Ovary (tissue), 7 donors: ENCODE measurements at regions not wholly inside any gene's neighbourhood (a gene's known extent, or its start where the extent isn't known, plus 50 kb on each side); places are given as distances from the start of the nearest gene placed in this dataset.
"Not testable (repeated sequence)": the region's sequence is repeated elsewhere in the genome, so short reads cannot be mapped to it uniquely, and the experiment has no call there.

Experiments
- DNase-seq, 5 donors: peaks; one replicate each; pipeline ENCODE4 v3.0.0-alpha.2; 2019 to 2020
- H3K27ac ChIP-seq, 2 donors: fragments of 200-600 bp; one replicate each; pipeline versions ENCODE4 v1.5.1 to v1.8.0; 2019 to 2022
- H3K27me3 ChIP-seq: fragments of 200-600 bp; one replicate; pipeline ENCODE4 v1.8.0; 2022
- H3K36me3 ChIP-seq: fragments of 200-600 bp; sonication (generic); one replicate; pipeline ENCODE4 v1.5.1; 2019
- H3K4me1 ChIP-seq: one replicate; pipeline ENCODE4 v1.8.1; 2013; ENCODE audit warnings: mild to moderate bottlenecking, moderate library complexity; ENCODE audit not compliant: insufficient read depth
- H3K4me3 ChIP-seq: fragments of 200-600 bp; sonication (generic); one replicate; pipeline ENCODE4 v1.5.1; 2017
- H3K9me3 ChIP-seq, 2 donors: fragments of 200-600 bp in 1 of 2; sonication (generic) in 1 of 2; one replicate each; pipeline versions ENCODE4 v1.5.1 to v1.8.1; 2013 to 2019; ENCODE audit warnings: mild to moderate bottlenecking in 1 of 2, moderate library complexity in 1 of 2
- EP300 ChIP-seq: sonication (generic); formaldehyde crosslinking; IDR thresholded peaks from one replicate; pipeline ENCODE4 v1.6.1; 2017; ENCODE audit warnings: antibody characterized with exemption
- POLR2A ChIP-seq: fragments of 450-650 bp; IDR thresholded peaks from one replicate; pipeline ENCODE4 v1.6.1; 2017; ENCODE audit warnings: antibody characterized with exemption, mild to moderate bottlenecking, moderate library complexity
- WGBS, 3 donors: extraction: QIAGEN DNeasy Blood & Tissue Kit in 1 of 3; methylation state at CpG; one replicate each; pipeline versions ENCODE4 v1.1.5 to v1.1.7; 2013 to 2017; 5-methylcytosine and 5-hydroxymethylcytosine counted together
- intact Hi-C, 4 donors: fragments of 100-400 bp; cut with DNase I; formaldehyde crosslinking; loops; one replicate each; pipeline versions ENCODE4 v1.11.0 to v1.15.1; 2022 to 2023
- TF ChIP-seq, protein P1 (sequence below), 3 donors: fragments of 450-650 bp in 2 of 3; fragments of 200-600 bp in 1 of 3; IDR thresholded peaks; one replicate each; pipeline versions ENCODE4 v1.5.1 to v1.8.0; 2016 to 2022; ENCODE audit warnings: antibody characterized with exemption in 3 of 3, mild to moderate bottlenecking in 1 of 3
- donor health status: DM: no; HTN: no; CAD: no; lungs with moderate emphysema.
- donor health status: DM: no; HTN: no; CAD: no.
- donor health status: Bipolar disorder and iron deficiency.
- donor health status: DM: no; HTN: no; CAD: no.
- donor health status: DM: yes; HTN: yes; CAD: no.

DNA sequence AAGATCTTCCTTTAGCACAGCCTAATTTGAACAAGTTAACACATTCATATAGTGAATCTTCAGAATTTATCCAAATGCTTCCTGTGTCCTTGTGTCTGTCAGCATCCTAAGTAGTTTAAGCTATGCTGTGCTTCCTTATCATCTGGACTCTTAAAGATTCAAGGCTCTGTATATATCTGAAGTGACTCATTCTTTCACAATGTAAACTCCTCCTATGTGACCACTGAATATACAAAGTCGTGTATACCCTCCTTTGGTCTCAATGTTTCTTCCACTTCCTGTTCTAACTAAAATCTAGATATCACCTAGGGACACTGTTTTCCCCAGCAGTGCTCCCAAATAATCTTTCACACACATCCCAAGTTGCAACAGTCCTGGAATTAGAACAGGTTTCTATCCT lies 935.7 kb upstream of the NUDT12 start:
- H3K27ac ChIP-seq: no peak overlapping the region
- H3K4me1 ChIP-seq: no peaks in the 10 kb centered on the region
- no peaks in the 10 kb centered on the region for H3K36me3 ChIP-seq
- no peak overlapping the region for H3K4me3 ChIP-seq
- H3K27me3 ChIP-seq: peaks cover 3% of the 10 kb centered on the region
- TF ChIP-seq EP300: no peak
- TF ChIP-seq POLR2A: no peak
- TF ChIP-seq, protein P1, sequence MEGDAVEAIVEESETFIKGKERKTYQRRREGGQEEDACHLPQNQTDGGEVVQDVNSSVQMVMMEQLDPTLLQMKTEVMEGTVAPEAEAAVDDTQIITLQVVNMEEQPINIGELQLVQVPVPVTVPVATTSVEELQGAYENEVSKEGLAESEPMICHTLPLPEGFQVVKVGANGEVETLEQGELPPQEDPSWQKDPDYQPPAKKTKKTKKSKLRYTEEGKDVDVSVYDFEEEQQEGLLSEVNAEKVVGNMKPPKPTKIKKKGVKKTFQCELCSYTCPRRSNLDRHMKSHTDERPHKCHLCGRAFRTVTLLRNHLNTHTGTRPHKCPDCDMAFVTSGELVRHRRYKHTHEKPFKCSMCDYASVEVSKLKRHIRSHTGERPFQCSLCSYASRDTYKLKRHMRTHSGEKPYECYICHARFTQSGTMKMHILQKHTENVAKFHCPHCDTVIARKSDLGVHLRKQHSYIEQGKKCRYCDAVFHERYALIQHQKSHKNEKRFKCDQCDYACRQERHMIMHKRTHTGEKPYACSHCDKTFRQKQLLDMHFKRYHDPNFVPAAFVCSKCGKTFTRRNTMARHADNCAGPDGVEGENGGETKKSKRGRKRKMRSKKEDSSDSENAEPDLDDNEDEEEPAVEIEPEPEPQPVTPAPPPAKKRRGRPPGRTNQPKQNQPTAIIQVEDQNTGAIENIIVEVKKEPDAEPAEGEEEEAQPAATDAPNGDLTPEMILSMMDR (IDR thresholded peaks at IDR 0.05): no peak
- H3K9me3 ChIP-seq: no peaks in the 10 kb centered on the region
- intact Hi-C loops: no loop called here
- 15 to 40% (median 19%) methylated on average over 1 of the region's 1 CpG for WGBS, 3 donors
- no peak for DNase-seq

- no peaks in the 10 kb centered on the region for H3K4me1 ChIP-seq
- no peak for DNase-seq
- intact Hi-C loops: no loop called here
- no peak overlapping the region for H3K27ac ChIP-seq
- no peaks in the 10 kb centered on the region for H3K36me3 ChIP-seq
- no peaks in the 10 kb centered on the region for H3K9me3 ChIP-seq
- no peak for TF ChIP-seq EP300
- TF ChIP-seq, protein P1 (IDR thresholded peaks at IDR 0.05): no peak
- no peak for TF ChIP-seq POLR2A
- WGBS, 3 donors: 81 to 91% (median 85%) methylated on average over 2 of the region's 2 CpGs
- H3K27me3 ChIP-seq: peaks cover 3% of the 10 kb centered on the region
- H3K4me3 ChIP-seq: no peak overlapping the region
These were observed 931.5 kb upstream of the NUDT12 start for GRCh38 chr5:104494083-104494482.

- TF ChIP-seq POLR2A (no peak), EP300 (no peak)
- TF ChIP-seq, protein P1 (IDR thresholded peaks at IDR 0.05): no peak
- Histone ChIP-seq H3K9me3 (no peaks in the 10 kb centered on the region), H3K27me3 (no peaks in the 10 kb centered on the region), H3K27ac (no peak overlapping the region), H3K4me3 (no peak overlapping the region), H3K36me3 (no peaks in the 10 kb centered on the region), H3K4me1 (no peaks in the 10 kb centered on the region)
- no peak for DNase-seq
- intact Hi-C loops: no loop called here
- WGBS, 3 donors: 90 to 95% (median 93%) methylated on average over 3 of the region's 3 CpGs
These were observed 910.2 kb upstream of the NUDT12 start for GRCh38 chr5:104472811-104473210.

DNA sequence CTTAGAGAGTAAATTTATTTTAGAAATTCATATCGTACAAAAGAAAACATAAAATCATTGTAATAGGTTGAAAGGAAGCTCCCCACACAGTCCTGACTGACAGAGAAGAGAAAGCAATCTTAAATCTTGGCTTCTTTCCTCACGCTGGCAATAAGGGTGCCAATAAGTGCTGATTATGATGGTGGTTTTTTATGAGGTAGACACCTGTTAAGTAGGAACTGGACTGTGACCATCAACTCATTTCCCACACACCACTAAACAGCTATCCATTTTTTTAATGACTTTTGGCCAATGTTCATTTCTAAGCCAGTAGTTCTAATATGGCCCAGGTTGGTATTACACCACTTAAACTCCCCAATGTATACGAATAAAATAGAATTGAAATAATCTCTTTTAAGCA lies 893.5 kb upstream of the NUDT12 start:
- intact Hi-C loops: no loop called here
- Histone ChIP-seq H3K27me3 (no peaks in the 10 kb centered on the region), H3K36me3 (no peaks in the 10 kb centered on the region), H3K9me3 (no peaks in the 10 kb centered on the region), H3K4me1 (no peaks in the 10 kb centered on the region), H3K27ac (no peak overlapping the region), H3K4me3 (no peak overlapping the region)
- no peak for DNase-seq
- TF ChIP-seq, protein P1 (IDR thresholded peaks at IDR 0.05): no peak
- TF ChIP-seq POLR2A (no peak), EP300 (no peak)
- WGBS, 3 donors: 77 to 87% (median 85%) methylated on average over 3 of the region's 3 CpGs

DNA sequence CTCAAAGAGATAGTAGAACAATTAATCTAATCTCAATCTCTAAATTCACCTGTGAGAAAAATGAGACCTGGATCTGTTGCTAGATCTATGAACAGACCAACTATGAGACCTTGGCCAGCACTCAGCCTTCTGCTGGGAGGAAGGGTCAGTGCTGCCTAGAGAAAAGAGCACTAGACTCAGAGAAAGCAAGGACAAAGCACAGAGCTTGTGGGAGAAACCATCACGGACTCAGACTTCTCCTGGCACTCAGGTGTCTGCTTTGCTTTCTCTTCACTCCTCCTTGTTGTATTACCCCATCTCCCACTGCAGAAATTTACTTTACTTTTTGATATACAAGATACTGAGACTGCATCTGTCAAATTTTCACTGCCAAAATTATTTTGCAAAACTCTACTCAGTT lies 890.0 kb upstream of the NUDT12 start:
- Histone ChIP-seq H3K27ac (no peak overlapping the region), H3K4me3 (no peak overlapping the region), H3K36me3 (no peaks in the 10 kb centered on the region), H3K9me3 (no peaks in the 10 kb centered on the region), H3K4me1 (no peaks in the 10 kb centered on the region), H3K27me3 (no peaks in the 10 kb centered on the region)
- intact Hi-C loops: no loop called here
- TF ChIP-seq, protein P1 (IDR thresholded peaks at IDR 0.05): no peak
- no peak for TF ChIP-seq EP300
- no peak for TF ChIP-seq POLR2A
- DNase-seq: no peak
- WGBS, 3 donors: 36 to 70% (median 53%) methylated on average over 1 of the region's 1 CpG

DNA sequence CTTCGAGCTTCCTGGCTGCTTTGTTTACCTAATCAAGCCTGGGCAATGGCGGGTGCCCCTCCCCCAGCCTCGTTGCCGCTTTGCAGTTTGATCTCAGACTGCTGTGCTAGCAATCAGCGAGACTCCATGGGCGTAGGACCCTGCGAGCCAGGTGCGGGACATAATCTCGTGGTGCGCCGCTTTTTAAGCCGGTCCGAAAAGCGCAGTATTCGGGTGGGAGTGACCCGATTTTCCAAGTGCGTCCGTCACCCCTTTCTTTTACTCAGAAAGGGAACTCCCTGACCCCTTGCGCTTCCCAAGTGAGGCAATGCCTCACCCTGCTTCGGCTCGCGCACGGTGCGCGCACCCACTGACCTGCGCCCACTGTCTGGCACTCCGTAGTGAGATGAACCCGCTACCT lies 889.3 kb upstream of the NUDT12 start:
- H3K9me3 ChIP-seq, intact Hi-C loops, DNase-seq, H3K36me3 ChIP-seq, H3K27ac ChIP-seq, H3K4me3 ChIP-seq, H3K4me1 ChIP-seq, H3K27me3 ChIP-seq: not testable (repeated sequence)
- 95 to 96% (median 95%) methylated on average over 28 of the region's 28 CpGs for WGBS, 3 donors
